Lower lobe of right lung (tissue), 2 donors: ENCODE measurements at regions not wholly inside any gene's neighbourhood (a gene's known extent, or its start where the extent isn't known, plus 50 kb on each side); places are given as distances from the start of the nearest gene placed in this dataset.

Source experiments
- ATAC-seq, 2 donors: fragments of 200-7000 bp; cut with Tn5 transposase; one replicate each; pipeline ENCODE4 v1.9.1; 2020 to 2022; ENCODE audit warnings: mild to moderate bottlenecking in 2 of 2, moderate library complexity in 2 of 2
- DNase-seq: peaks from one replicate; pipeline ENCODE4 v3.0.0-alpha.2; 2020
- H3K27ac ChIP-seq: fragments of 200-600 bp; one replicate; pipeline ENCODE4 v1.8.0; 2022
- H3K27me3 ChIP-seq: fragments of 200-600 bp; one replicate; pipeline ENCODE4 v1.8.0; 2022; ENCODE audit warnings: low read depth
- H3K36me3 ChIP-seq: fragments of 200-600 bp; one replicate; pipeline ENCODE4 v1.8.0; 2022; ENCODE audit warnings: mild to moderate bottlenecking
- H3K4me1 ChIP-seq: fragments of 200-600 bp; one replicate; pipeline ENCODE4 v1.8.0; 2022
- H3K4me3 ChIP-seq: fragments of 200-600 bp; one replicate; pipeline ENCODE4 v1.8.0; 2022; ENCODE audit warnings: mild to moderate bottlenecking
- H3K9me3 ChIP-seq: fragments of 200-600 bp; one replicate; pipeline ENCODE4 v1.8.0; 2022
- intact Hi-C: fragments of 100-400 bp; cut with DNase I; formaldehyde crosslinking; loops from one replicate; pipeline ENCODE4 v1.11.0; 2022
- TF ChIP-seq, protein P1 (sequence below): fragments of 200-600 bp; IDR thresholded peaks from one replicate; pipeline ENCODE4 v1.8.0; 2022; ENCODE audit warnings: antibody characterized with exemption, mild to moderate bottlenecking
- donor health status: DM: no; HTN: yes; CAD: no; lungs with severe emphysema.

DNA sequence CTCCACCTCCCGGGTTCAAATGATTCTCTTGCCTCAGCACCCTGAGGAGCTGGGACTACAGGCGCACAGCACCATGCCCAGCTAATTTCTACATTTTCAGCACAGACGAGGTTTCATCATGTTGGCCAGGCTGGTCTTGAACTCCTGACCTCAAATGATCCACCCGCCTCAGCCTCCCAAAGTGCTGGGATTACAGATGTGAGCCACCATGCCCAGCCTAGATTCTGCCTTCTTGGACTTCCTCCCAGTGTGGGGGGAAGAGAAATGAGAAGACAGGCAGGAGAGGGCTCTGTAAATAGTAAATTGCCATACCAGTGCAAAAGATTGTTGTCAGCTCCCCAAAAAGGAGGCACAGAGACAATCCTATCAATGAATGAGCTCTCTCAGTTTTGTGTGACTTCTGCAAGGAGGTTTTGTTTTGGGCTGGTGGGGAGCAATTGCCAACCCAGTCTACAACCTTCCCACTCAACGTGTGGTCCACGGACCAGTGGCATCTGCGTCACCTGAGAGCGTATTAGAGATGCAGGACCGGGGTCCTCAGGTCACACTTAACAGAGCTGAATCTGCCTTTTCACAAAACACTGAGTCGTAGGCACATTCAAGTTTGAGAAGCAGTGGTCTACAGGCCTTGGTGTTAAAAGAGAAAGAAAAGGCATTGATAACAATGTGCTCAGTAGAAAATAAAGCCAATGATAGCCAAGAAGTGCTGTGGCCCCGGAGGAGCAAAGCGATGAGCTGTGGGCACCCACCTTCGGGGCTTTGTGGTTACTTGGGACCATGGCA lies 78.1 kb downstream of the MYCN start:
- Histone ChIP-seq H3K9me3 (no peaks in the 10 kb centered on the region), H3K27ac (no peak overlapping the region), H3K4me1 (peaks cover 5% of the 10 kb centered on the region), H3K4me3 (no peak overlapping the region), H3K36me3 (no peaks in the 10 kb centered on the region), H3K27me3 (peaks cover 20% of the 10 kb centered on the region)
- intact Hi-C loops: no loop called here
- TF ChIP-seq, protein P1, sequence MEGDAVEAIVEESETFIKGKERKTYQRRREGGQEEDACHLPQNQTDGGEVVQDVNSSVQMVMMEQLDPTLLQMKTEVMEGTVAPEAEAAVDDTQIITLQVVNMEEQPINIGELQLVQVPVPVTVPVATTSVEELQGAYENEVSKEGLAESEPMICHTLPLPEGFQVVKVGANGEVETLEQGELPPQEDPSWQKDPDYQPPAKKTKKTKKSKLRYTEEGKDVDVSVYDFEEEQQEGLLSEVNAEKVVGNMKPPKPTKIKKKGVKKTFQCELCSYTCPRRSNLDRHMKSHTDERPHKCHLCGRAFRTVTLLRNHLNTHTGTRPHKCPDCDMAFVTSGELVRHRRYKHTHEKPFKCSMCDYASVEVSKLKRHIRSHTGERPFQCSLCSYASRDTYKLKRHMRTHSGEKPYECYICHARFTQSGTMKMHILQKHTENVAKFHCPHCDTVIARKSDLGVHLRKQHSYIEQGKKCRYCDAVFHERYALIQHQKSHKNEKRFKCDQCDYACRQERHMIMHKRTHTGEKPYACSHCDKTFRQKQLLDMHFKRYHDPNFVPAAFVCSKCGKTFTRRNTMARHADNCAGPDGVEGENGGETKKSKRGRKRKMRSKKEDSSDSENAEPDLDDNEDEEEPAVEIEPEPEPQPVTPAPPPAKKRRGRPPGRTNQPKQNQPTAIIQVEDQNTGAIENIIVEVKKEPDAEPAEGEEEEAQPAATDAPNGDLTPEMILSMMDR: no peak
- no peak for DNase-seq
- no peak for ATAC-seq

DNA sequence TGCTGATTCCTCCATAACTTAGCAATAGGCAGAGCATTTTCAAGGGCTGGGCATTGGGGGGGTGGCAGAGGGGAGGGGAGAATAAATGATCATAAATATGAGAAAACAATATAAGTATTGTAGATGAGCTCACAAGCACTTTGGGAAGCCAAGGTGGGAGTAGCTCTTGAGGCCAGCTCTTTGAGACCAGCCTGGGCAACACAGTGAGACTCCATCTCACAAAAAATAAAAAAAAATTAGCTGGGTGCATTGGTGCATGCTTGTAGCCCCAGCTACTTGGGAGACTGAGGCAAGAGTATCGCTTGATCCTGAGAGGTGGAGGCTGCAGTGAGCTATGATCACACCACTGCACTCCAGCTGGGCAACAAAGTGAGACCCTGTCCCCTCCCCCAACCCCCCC lies 75.9 kb downstream of the MYCN start:
- TF ChIP-seq, protein P1: no peak
- Histone ChIP-seq H3K27me3 (peaks cover 38% of the 10 kb centered on the region), H3K4me1 (peaks cover 18% of the 10 kb centered on the region), H3K9me3 (no peaks in the 10 kb centered on the region), H3K27ac (no peak overlapping the region), H3K4me3 (no peak overlapping the region), H3K36me3 (no peaks in the 10 kb centered on the region)
- ATAC-seq (no peak), DNase-seq (no peak)
- intact Hi-C loops: no loop called here

DNA sequence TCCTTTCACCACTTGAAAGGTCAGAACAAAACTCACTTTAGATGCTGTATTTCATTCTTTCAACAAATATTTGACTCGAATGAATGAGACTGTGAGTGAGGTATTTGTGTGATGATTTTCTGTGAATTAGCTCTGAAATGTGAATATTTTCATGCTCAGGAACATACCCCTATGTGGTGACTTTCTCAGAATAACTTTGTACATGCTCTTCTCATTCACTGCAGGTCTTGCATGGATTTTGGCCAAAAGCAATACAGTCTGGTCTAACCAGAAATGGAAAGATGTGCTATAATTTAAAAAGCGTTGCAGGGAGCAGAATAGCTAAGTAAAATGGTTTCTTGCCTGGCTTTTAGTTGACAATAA lies 75.5 kb downstream of the MYCN start:
- ATAC-seq: no peak
- no peak for DNase-seq
- intact Hi-C loops: no loop called here
- H3K9me3 ChIP-seq: no peaks in the 10 kb centered on the region
- no peaks in the 10 kb centered on the region for H3K36me3 ChIP-seq
- peaks cover 42% of the 10 kb centered on the region for H3K27me3 ChIP-seq
- H3K4me1 ChIP-seq: peaks cover 18% of the 10 kb centered on the region
- no peak overlapping the region for H3K4me3 ChIP-seq
- TF ChIP-seq, protein P1: no peak
- H3K27ac ChIP-seq: no peak overlapping the region

DNA sequence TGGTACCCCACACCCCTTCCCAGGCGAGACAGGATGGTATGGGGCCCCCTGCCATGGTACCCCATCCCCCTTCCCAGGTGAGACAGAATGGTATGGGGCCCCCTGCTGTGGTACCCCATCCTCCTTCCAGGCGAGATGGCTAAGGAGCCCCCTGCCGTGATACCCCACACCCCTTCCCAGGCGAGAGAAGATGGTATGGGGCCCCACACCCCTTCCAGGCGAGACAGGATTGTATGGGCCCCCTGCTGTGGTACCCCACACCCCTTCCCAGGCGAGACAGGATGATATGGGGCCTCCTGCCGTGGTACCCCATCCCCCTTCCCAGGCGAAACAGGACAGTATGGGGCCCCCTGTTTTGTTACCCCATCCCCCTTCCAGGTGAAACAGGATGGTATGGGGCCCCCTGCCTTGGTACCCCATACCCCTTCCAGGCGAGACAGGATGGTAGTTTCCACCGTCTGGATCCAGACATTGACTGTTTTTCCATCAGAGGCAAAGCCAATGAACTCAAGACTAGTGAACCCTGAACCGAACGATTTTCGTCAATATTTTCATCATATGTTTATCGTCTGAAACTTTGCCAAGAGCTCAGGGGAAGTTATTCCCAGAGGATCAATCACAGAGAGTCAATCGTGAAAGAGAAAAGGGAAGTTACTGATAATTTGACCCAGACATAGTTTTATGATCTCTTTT lies 75.0 kb downstream of the MYCN start:
- TF ChIP-seq, protein P1: no peak
- H3K9me3 ChIP-seq: no peaks in the 10 kb centered on the region

DNA sequence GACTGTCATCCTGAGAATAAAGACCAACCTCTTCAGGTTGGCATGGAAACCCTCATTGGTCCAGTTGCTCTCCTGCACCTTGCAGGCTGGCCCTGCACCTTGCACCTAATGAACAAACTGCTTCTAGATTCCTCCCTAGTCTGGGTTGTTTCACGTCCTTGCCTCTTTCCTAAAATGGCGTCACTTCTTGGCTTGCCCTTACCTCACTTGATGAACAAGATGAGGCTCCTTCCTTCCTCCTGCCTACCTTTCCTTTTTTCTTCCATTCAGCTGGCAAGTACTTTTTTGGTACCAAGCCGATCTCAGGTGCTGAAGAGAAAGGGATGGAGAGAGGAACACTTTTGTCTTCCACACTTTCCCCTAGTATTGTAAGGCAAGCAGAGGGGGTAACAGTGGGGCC lies 74.5 kb downstream of the MYCN start:
- no peak overlapping the region for H3K4me3 ChIP-seq
- no peaks in the 10 kb centered on the region for H3K9me3 ChIP-seq
- TF ChIP-seq, protein P1: no peak
- H3K27ac ChIP-seq: no peak overlapping the region
- no peak for ATAC-seq
- no peaks in the 10 kb centered on the region for H3K36me3 ChIP-seq
- intact Hi-C loops: no loop called here
- peaks cover 18% of the 10 kb centered on the region for H3K4me1 ChIP-seq
- peaks cover 50% of the 10 kb centered on the region for H3K27me3 ChIP-seq
- DNase-seq: no peak

More for the DNA sequence above, 75.0 kb downstream of the MYCN start:
- intact Hi-C loops: no loop called here
- H3K4me1 ChIP-seq: peaks cover 18% of the 10 kb centered on the region
- ATAC-seq: no peak
- peaks cover 47% of the 10 kb centered on the region for H3K27me3 ChIP-seq
- no peak overlapping the region for H3K4me3 ChIP-seq
- no peak for DNase-seq
- H3K27ac ChIP-seq: no peak overlapping the region
- no peaks in the 10 kb centered on the region for H3K36me3 ChIP-seq
